Choroid plexus epithelial cell (primary cell): ENCODE measurements at regions not wholly inside any gene's neighbourhood (a gene's known extent, or its start where the extent isn't known, plus 50 kb on each side); places are given as distances from the start of the nearest gene placed in this dataset.
"Not testable (repeated sequence)": the region's sequence is repeated elsewhere in the genome, so short reads cannot be mapped to it uniquely, and the experiment has no call there.

Experiments used
- DNase-seq: peaks from one replicate; pipeline ENCODE4 v3.0.0-alpha.2; 2010; ENCODE audit warnings: low read depth
- H3K4me3 ChIP-seq: 2 replicates; pipeline ENCODE4 v1.5.1; 2011; ENCODE audit warnings: low read depth, mild to moderate bottlenecking, control low read depth, low read length, moderate library complexity
- CTCF ChIP-seq: conservative IDR thresholded peaks from 2 replicates; pipeline ENCODE4 v1.5.1; 2011; ENCODE audit warnings: low read depth, mild to moderate bottlenecking, control low read depth, inconsistent platforms, low read length, moderate library complexity

- DNase-seq, result no peak
- no peak overlapping the region for H3K4me3 ChIP-seq
- no peak for TF ChIP-seq CTCF
These were observed 271.3 kb upstream of the CNTNAP2 start for GRCh38 chr7:145845345-145845744.

DNA sequence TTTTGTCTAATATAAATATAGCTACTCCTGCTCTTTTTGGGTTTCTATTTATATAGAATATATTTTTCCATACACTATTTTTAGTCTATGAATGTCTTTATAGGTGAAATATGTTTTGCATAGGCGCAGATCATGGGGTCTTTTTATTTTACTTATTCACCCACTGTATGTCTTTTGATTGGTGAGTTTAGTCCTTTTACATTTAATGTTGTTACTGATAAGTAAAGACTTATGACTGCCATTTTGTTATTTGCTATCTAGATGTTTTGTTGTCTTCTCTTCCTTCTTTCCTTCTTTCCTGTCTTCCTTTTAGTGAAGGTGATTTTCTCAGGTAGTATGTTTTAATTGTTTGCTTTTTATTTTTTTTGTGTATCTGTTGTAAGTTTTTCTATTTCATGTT lies 276.8 kb upstream of the CNTNAP2 start:
- TF ChIP-seq CTCF, result no peak
- no peak for DNase-seq
- H3K4me3 ChIP-seq, result no peak overlapping the region

- DNase-seq, result no peak
- H3K4me3 ChIP-seq, result no peak overlapping the region
- TF ChIP-seq CTCF, result no peak
These were observed 284.9 kb upstream of the CNTNAP2 start for GRCh38 chr7:145831616-145832206.

DNA sequence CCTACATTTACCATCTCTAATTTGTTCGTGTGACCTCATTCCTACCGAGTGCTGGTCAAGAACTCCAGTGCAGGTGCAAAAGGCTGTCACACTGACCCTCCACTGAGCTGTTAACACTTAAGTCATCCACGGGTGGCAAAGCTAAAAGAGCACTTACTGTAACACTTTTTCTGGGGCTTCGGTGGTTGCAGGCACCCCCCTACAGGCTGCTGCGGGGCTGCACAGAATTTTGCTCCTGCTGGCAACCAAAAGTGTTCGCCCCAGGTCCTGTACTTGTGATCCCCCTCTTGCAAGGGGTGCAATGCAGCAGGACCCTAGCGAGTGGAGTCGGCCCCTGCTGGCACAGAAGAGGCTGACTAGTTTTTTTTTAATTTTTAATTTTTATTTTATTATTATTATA lies 298.9 kb upstream of the CNTNAP2 start:
- no peak for TF ChIP-seq CTCF
- H3K4me3 ChIP-seq, result no peak overlapping the region
- DNase-seq, result no peak

DNA sequence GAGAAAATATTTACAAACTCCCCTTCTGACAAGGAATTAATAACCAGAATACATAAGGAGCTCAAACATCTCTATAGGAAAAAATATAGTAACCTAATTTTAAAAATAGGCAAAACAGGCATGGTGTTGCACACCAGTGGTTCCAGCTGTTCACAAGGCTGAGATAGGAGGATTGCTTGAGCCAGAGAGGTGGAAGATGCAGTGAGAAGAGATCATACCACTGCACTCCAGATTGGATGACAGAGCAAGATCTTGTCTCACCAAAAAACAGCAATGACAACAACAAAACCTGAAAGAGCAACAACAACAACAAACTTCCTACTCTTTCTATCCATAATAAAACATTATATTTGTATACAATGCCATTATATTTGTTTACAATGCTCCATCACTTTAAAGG lies 304.4 kb upstream of the CNTNAP2 start:
- TF ChIP-seq CTCF, result no peak
- DNase-seq, result no peak
- H3K4me3 ChIP-seq, result no peak overlapping the region

- not testable (repeated sequence) for H3K4me3 ChIP-seq, DNase-seq
These were observed 311.1 kb upstream of the CNTNAP2 start for GRCh38 chr7:145805496-145805895.

- DNase-seq, result no peak
- H3K4me3 ChIP-seq, result no peak overlapping the region
- no peak for TF ChIP-seq CTCF
These were observed 319.1 kb upstream of the CNTNAP2 start for GRCh38 chr7:145797507-145797906.
